HG02678 (cell line): ENCODE measurements at regions not wholly inside any gene's neighbourhood (a gene's known extent, or its start where the extent isn't known, plus 50 kb on each side); places are given as distances from the start of the nearest gene placed in this dataset.
"Not testable (repeated sequence)": the region's sequence is repeated elsewhere in the genome, so short reads cannot be mapped to it uniquely, and the experiment has no call there.

ENCODE experiments used
- ATAC-seq: cut with Tn5 transposase; IDR thresholded peaks from one replicate; pipeline ENCODE4 v1.9.1; 2021; ENCODE audit warnings: mild to moderate bottlenecking, moderate library complexity; ENCODE audit not compliant: unreplicated experiment

DNA sequence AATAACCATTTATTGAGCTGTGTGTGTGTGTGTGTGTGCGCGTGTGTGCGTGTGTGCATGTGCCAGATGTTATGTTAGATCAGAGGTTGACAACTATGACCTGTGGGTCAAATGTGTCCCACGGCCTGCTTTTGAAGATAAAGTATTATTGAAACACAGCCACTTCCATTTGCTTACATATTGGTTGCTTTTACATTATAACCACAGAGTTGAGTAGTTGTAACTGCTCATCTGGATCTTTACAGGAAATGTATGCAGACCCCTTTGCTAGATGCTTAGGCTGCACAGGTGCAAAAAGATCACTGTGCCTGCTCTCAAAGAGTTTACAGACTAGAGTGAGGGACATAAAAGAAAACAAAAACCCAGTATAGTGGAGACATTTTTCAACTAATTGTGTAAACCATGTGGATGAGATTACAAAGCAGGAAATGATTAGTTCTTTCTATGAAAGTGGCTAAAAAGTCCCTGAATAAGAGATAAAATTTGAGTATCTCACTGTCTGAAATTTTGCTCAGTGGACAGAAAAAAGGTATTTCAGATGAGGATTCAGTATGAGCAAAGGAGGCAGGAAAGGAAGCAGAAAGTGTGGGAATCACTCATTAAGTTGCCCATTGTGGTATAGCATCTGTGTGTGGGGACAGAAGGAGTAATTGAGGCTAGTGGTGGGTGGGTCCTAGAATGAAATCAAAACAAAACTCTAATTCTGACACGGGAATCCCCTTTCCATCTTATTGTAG lies 188.4 kb downstream of the PAH start:
- no peak for ATAC-seq

DNA sequence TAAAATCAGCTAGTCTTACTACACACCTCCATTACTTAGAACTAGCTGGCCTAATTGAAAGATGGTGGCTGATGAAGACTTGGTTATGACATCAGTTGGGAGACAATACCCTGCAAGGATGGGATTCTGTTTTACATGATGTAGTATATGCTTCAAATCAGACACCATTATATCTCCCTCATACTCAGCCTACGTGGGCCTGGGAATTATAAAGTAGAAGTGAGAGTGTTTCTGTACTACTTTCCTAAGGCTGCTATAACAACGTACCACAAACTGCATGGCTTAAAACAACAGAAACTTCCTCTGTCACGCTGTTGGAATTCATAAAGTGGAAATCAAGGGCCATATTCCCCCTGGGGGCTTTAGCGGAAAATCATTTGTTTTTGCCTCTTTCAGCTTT lies 190.4 kb downstream of the PAH start:
- ATAC-seq = no peak

DNA sequence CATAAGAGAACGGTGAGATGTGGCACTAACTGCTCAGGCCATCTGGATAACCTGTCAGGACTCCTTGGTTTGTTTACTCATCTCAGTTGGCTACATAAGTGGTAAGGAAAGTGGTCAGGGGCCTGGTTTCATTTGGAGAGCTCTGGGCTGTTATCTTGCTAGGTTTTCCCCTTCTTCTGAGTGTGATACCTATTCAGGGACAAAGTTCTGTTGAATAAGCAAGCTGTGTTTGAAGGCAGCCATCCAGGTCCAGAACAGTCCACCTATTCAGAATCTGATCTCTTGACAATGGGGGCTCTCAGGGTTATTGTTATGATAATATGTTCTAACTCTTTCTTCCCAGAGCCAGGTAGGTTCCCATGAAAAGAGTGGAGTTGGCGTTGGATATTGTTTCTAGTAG lies 194.9 kb downstream of the PAH start:
- ATAC-seq = no peak

DNA sequence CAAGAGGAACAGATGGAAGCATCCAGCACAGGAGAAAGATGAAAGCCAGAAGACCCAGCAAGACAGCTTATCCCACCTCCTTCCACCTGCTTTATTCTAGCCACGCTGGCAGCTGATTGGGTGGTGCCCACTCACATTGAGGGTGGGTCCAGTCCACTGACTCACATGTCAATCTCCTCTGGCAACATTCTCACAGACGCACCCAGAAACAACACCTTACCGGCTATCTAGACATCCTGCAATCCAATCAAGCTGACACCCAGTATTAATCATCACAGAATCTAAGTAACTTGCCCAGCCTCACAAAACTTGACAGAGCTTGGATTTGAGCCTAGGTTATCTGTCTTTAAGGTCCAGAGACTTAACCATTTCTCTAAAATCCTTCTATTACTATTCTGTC lies 208.9 kb downstream of the PAH start:
- no peak for ATAC-seq

DNA sequence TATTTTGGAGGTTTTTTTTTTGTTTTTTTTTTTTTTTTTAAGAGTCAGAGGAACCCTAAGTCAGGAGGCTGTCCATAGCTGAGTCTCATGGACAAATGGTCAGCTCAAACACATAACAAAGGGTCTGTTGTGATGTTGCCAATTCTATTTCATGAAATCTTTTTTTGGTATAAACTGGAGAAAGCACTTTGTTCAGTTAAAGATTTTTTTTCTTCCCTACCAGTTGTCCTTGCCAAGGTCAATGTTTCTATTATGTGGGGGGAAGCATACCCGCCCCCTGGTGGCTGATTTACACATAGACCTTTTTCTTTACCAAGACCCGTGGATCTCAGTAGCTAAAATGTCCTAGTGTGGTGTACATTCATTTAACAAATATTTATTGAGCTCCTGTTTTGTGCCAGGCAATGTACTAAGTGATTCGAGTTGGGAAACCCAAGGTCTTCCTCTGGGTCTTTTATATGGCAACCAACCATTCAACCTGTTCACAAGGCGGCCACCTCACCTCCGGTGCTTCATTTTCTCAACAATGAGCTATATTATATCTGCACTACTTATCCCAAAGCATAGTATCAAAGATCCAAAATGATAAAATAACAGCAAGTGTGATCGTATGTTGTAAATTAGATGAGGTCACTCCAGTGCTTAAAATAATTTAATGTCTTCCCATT lies 214.5 kb downstream of the PAH start:
- peak; percentile 69 for ATAC-seq

DNA sequence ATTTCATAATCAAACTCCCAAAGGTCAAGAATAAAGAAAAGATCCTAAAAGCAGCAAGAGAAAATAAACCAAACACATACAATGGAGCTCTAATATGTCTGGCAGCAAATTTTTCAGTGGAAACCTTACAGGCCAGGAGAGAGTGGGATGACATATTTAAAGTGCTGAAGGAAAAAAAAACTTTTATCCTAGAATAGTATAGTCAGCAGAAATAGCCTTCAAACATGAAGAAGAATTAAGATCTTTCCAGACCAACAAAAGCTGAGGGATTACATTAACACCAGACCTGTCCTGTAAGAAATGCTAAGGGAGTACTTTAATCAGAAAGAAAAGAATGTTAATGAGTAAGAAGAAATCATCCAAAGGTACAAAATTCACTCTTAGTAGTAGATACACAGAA lies 215.7 kb upstream of the IGF1 start:
- no peak for ATAC-seq

DNA sequence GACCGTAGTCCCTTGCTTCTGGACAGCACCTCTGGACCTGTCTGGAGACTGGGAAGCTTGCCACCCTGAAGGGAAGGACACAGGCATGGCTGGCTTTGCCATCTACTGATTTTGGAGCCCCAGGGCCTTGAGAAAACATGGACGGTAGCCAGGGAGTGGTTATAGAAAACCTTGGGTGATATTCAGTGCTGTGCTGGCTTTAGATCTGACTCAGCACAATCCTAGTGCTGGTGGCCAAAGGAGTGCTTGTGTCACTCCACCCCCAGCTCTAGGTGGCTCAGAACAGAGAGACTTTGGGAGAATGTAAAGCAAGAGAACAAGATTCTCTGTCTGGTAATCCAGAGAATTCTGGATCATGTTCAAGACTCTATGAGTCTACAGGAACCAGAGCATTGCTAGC lies 214.5 kb upstream of the IGF1 start:
- no peak for ATAC-seq

DNA sequence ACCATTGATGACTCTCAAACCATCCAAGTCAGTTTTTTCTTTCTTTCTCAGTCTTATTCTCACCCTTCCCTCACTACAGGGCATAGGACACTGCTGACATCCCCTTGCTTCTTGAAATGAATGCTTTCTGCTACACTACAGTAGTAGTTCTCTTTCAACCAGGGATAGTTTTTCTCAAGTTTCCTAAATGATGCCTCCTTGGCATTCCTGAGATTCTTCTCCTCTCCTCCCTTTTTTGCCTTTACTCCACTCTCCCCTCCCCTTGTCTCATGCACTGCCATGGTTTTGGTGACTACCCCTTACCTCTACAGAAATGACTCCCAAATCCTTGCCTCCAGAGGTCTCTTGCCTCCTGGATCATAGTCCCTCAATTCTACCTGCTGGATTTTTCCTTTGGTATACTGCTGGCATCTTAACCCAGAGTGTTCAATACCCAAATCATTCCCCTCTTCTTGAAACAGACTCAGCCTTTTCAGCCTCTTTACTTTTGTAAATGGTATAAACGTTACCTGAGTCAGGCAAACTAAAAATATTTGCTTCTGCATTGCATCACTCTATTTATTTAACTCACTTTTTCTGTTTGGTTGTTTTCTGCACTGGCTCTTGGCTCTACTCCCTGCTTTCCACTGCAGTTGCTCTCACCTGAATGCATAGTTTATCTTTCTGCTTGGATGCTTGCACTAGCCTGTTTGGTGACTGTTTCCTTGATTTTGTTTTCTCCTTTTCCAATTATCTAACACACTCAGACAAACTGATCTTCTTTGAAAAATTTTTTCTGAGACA lies 211.6 kb upstream of the IGF1 start:
- no peak for ATAC-seq

DNA sequence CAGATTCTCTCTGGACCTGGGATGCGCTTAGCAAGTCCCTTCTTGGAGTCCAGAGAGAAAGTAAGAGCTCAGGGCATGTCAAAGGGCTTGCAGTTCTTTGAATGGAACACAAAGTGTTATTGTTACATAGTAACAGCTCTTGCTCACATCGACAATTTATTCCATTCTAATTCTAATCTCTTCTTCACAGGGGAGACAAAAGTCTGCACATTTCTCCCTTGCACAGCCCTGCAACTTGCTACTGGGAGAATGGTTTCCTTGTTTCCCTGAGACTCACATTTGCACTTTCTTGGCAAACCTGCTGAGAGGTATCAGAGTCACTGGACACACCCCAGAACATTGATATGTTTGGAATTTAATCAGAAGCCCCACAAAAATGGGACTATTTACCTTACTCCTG lies 209.9 kb upstream of the IGF1 start:
- ATAC-seq = no peak

DNA sequence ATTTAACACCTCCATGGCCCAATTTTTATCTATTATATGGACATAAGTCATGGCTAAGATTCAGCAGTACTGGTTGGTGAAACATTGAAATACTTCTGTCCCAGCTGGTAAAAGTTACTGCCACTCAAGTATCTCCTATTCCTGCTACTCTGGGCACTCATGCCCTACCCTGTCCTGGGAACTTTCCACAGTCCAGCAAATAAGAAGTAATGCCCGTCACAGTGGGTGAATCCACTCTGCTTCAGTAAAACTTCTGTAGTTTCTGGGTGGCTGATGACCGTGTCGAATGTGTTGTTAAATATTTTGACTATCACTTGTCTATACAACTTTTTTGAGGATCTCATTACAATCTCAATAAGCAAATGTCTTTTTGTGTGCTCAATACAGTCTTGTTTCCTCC lies 209.3 kb upstream of the IGF1 start:
- no peak for ATAC-seq

DNA sequence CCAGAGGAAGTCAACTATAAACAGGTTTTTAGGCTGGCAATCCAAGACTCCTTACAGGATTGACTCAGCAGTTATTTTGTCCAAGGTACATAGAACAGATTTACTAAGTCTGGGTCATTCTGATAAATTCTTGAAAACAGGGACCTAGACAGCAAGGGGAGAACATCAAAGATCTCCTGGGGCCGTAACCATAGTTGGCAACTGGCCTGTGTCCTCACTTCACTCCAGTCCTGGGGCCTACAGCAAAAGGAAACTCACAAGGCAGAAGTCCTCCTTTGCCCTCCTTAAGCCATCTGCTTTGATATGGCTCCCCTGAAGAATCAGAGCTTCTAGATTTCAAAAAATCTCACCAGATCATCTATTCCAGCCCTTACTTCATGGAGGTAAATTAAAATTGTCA lies 207.2 kb upstream of the IGF1 start:
- ATAC-seq = no peak

DNA sequence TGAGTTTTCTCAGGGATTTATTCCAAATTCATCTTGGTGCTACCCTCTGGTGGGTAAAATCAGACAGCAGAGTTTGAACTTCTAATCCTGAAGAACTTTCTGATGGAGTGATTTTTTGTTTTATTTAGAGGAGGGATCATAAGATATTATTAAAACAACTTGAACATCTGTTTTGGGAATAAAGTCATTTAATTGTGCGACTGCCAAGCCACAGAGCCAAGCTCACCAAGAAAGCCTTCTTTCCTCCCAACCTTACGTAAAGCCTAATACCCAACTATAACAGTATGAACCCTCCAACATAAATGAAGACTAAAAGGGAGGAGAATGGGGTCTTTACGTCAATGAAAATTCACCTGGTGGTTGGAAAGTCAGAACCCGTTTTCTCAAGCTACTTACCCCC lies 205.5 kb upstream of the IGF1 start:
- ATAC-seq = no peak

DNA sequence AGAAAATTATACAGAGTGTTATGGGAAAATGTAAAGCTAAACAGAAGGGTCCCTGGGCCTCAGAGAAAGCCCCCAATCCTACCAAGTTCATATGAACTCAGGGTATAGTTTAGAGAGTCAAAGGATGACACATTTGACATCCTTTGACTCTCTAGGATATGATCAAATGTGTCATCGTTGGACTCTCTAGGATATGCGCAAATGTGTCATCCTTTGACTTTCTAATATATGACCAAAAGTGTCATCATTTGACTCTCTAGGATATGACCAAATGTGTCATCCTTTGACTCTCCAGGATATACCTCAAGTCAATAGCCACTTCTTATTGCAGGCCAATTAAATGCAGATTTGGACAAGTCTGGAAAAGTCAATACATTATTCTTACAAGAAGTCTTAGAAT lies 204.8 kb upstream of the IGF1 start:
- no peak for ATAC-seq

DNA sequence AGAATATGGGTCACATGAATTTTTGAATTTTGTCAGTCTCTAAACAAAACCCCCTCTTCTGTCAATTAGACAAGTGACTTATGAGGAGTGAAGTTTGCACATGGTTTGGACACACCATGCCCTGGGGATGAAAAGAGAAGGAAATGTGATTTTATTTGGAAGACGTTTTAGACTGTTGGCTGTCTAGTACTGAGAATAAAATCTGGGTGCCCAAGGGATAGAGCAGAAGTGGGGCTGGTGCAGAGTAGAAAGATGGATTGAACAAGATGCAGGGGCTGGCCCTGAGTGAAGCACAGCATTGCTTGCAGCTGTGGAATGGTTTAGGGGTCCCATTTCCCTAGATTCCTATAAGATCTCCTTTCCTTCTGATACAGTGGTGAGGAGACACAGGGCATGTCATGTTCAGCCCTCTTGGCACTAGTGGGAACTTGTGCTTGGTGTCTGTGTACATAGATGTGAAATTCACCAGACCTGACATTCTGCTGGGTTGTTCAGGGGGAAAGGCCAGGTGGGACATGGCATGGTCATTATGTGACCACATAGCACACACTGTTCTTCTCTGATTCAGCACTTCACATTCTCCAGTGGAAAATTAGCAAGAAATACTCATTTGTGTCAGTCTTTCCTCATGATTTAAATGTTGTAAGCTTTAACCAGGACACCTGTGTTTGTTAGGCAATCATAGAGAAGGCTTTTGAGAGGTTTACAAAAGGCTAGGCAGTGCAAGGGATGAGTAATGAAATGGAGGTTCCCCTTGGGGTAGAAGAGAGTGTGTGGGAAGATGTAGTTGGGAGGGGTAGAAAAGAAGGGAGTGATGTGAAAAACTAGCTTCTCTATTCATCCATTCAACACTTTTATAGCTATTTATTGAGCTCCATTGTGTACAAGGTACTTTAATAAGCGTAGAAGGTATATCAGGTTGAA lies 202.3 kb upstream of the IGF1 start:
- no peak for ATAC-seq

DNA sequence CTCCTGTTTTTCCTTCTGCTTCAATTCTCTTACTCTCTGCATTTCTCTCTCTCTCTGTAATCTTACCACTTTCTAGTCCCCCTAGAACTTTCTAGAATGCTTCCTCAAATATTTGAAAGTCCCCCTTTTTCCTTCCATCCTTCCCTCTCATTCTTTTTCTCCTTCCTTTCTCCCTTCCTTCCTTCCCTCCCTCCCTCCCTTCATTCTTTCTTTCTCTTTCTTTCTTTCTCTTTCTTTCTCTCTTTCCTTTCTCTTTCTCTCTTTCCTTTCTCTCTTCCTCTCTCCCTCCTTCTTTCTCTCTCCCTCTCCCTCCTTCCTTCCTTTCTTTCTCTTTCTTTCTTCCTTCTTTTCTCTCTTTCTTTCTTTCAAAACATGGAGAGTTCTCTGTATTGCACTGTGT lies 201.4 kb upstream of the IGF1 start:
- no peak for ATAC-seq

DNA sequence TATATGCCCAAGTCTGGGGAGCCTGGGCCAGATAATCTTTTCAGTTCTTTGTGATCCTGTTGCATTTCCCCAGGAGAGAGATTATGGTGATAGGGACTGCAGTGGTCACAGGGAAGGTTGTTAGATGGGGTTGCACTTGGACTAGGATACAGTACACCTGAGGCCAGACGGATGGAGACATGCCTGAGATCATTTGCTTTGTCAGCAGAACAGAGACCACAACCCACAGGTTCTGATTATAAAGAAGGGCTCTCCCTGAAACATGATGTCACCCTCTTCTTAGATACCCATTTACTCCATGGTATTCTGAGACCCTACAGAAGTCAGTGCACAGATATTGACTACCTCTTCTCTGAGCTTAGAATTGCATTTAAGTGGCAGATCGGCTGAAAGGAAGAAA lies 200.9 kb upstream of the IGF1 start:
- no peak for ATAC-seq

DNA sequence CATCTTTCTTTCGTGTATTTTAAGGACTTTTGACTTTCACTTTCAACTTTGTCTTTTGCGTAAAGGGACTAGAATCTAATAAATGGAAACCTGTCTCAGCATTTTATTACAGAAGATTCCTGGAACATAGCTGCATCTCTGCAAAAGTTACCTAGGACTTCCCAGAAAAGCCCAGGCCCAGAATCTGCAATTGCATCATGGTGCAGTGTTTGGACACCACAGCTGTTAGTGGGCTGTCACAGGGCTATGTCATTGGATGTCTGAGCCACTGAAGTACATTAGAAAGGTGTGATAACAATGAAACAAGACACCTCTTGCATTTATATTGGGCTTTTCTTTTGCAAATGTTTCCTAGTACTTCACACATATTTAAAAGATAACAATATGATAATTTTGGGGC lies 199.9 kb upstream of the IGF1 start:
- no peak for ATAC-seq

DNA sequence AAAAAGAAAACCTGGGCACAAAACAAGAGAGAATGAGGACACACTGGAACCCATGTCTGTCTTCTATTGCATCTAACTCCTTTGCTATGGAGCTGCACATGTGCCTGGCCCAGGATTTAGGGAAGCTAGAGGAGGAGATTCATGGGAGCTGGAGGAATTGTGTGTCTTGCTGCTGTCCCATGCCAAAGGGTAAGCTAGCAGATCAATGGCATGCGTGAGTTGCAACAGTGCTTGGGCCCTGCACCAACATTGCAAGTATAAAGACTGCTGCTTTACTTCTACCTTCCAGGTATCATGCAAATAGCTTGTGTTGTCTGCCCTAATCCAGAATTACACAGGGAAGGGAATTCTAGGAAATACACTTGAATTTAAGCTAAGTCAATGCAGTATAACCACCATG lies 196.4 kb upstream of the IGF1 start:
- no peak for ATAC-seq

DNA sequence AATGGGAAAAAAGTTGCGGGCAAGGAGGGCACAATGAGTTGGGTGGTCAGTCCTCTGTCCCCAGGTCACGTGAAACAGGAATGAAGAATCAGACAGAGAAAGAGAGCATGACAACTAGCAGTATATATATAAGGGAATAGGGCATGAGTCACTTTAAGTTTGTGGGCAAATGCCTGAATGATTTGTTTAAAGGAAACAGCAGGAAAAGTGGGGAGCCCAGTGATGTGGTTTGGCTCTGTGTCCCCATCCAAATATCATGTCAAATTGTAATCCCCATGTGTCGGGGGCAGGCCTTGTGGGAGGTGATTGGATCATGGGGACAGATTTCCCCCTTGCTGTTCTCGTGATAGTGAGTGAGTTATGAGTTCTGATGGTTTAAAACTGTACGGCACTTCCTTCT lies 195.3 kb upstream of the IGF1 start:
- ATAC-seq = no peak

DNA sequence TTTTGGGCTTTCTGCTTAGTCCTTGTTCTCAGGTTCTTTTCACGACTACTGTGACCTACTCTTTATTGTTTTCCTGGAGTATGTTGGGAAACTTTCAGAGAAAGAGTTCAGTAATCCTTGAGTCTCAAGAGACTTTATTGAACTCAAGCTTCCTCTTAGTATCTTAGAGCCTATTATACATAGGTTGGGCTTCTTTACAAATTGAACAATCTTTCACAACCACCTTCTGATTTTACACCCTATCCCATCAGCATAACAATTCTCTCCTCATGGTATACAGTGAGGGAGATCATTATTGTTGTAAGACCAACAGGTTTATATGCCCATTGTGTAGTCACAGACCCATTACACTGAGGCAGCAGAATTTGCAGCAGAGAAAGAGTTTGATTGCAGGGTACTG lies 193.2 kb upstream of the IGF1 start:
- no peak for ATAC-seq

DNA sequence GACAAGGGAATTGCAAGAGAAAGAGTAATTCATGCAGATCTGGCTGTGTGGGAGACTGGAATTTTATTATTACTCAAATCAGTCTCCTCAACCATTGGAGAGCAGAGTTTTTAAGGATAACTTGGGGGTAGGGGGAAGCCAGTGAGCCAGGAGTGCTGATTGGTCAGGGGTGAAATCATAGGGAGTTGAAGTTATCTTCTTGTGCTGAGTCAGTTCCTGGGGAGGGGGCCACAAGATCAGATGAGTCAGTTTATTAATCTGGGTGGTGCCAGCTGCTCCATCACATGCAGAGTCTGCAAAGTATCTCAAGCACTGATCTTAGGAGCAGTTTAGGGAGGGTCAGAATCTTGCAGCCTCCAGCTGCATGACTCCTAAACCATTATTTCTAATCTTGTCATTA lies 191.8 kb upstream of the IGF1 start:
- not testable (repeated sequence) for ATAC-seq
